NCI-H1105 (cell line): ENCODE measurements at regions not wholly inside any gene's neighbourhood (a gene's known extent, or its start where the extent isn't known, plus 50 kb on each side); places are given as distances from the start of the nearest gene placed in this dataset.
A peak's percentile ranks its signal among the peaks of the same experiment; 100 is the strongest.

Experiments used
- DNase-seq: peaks from one replicate; lab custom pipeline; 2025; lab: John Stamatoyannopoulos, UW

- DNase-seq: no peak
Observed at GRCh38 chr3:193780397-193780796, 187.4 kb downstream of the OPA1 start.

GRCh38 chr3:193780810-193781478 lies 187.9 kb downstream of the OPA1 start:
- peak; percentile 61 for DNase-seq

GRCh38 chr3:193782276-193782647 lies 189.3 kb downstream of the OPA1 start:
- no peak for DNase-seq

- DNase-seq: no peak
Observed at GRCh38 chr3:193782747-193783146, 189.7 kb downstream of the OPA1 start.

GRCh38 chr3:193783166-193783896 lies 190.3 kb downstream of the OPA1 start:
- no peak for DNase-seq

- DNase-seq: no peak
Observed at GRCh38 chr3:193784822-193785221, 191.8 kb downstream of the OPA1 start.

- DNase-seq: no peak
Observed at GRCh38 chr3:193787496-193787870, 194.5 kb downstream of the OPA1 start.

GRCh38 chr3:193788189-193788991 lies 195.4 kb downstream of the OPA1 start:
- peak; percentile 57 for DNase-seq

GRCh38 chr3:193789455-193789854 lies 196.4 kb downstream of the OPA1 start:
- DNase-seq: no peak

GRCh38 chr3:193790086-193790990 lies 197.3 kb downstream of the OPA1 start:
- DNase-seq: no peak

GRCh38 chr3:193791041-193792032 lies 198.3 kb downstream of the OPA1 start:
- no peak for DNase-seq

- DNase-seq: no peak
Observed at GRCh38 chr3:193793123-193793522, 200.1 kb downstream of the OPA1 start.

- DNase-seq: no peak
Observed at GRCh38 chr3:193794002-193794881, 201.2 kb downstream of the OPA1 start.

- DNase-seq: no peak
Observed at GRCh38 chr3:193795062-193795690, 202.2 kb downstream of the OPA1 start.

- DNase-seq: no peak
Observed at GRCh38 chr3:193796089-193796488, 203.1 kb downstream of the OPA1 start.

- no peak for DNase-seq
Observed at GRCh38 chr3:193797566-193797965, 204.6 kb downstream of the OPA1 start.

GRCh38 chr3:193798051-193798450 lies 205.0 kb downstream of the OPA1 start:
- no peak for DNase-seq

- DNase-seq: no peak
Observed at GRCh38 chr3:193800138-193801043, 207.4 kb downstream of the OPA1 start.
